Naive thymus-derived CD4-positive, alpha-beta T cell (primary cell): ENCODE measurements at regions not wholly inside any gene's neighbourhood (a gene's known extent, or its start where the extent isn't known, plus 50 kb on each side); places are given as distances from the start of the nearest gene placed in this dataset.

Experiments
- ATAC-seq: fragments of 150-1000 bp; cut with Tn5 transposase; 2 replicates; pipeline ENCODE4 v1.10.0; 2021; ENCODE audit warnings: mild to moderate bottlenecking, moderate library complexity
- CTCF ChIA-PET: fragments of 350-600 bp; sonication (Branson Sonifier 250); formaldehyde crosslinking; loops from one replicate; lab custom pipeline; 2021; ENCODE audit warnings: antibody characterized with exemption; lab: Charles Lee
- POLR2A ChIA-PET: fragments of 350-600 bp; sonication (Branson Sonifier 250); formaldehyde crosslinking; loops from one replicate; lab custom pipeline; 2021; ENCODE audit warnings: antibody characterized with exemption, inconsistent platforms; lab: Charles Lee
- DNase-seq, 9 donors: peaks; one replicate each; pipeline versions ENCODE4 v3.0.0 to v3.0.0-alpha.2; 2020 to 2022; ENCODE audit warnings: mixed read lengths in 1 of 9
- H3K27ac ChIP-seq: one replicate; pipeline ENCODE4 v1.7.0; 2013; ENCODE audit warnings: mild to moderate bottlenecking, low read depth, low read length, moderate library complexity
- H3K27me3 ChIP-seq, 2 donors: one replicate each; pipeline ENCODE4 v1.7.0; 2013; ENCODE audit warnings: low read length in 2 of 2, mild to moderate bottlenecking in 2 of 2, moderate library complexity in 2 of 2; ENCODE audit not compliant: control insufficient read depth in 2 of 2, insufficient read depth in 2 of 2
- H3K36me3 ChIP-seq, 3 experiments: 1 replicate in 2 of 3; 2 replicates in 1 of 3; pipeline ENCODE4 v1.7.0; 2013; ENCODE audit warnings: low read length in 3 of 3, mild to moderate bottlenecking in 3 of 3, moderate library complexity in 1 of 3; ENCODE audit not compliant: insufficient read depth in 3 of 3, control insufficient read depth in 2 of 3
- H3K4me1 ChIP-seq, 2 donors: one replicate each; pipeline ENCODE4 v1.7.0; 2013; ENCODE audit warnings: low read length in 2 of 2, mild to moderate bottlenecking in 2 of 2, moderate library complexity in 1 of 2; ENCODE audit not compliant: control insufficient read depth in 2 of 2, insufficient read depth in 2 of 2
- H3K4me3 ChIP-seq: 2 replicates; pipeline ENCODE4 v1.7.0; 2013; ENCODE audit warnings: mild to moderate bottlenecking, low read length
- H3K9me3 ChIP-seq, 3 experiments: 1 replicate in 2 of 3; 2 replicates in 1 of 3; pipeline ENCODE4 v1.7.0; 2013; ENCODE audit warnings: low read length in 3 of 3; ENCODE audit not compliant: control insufficient read depth in 2 of 3
- H3K27ac Mint-ChIP-seq, 9 donors: one replicate each; pipeline ENCODE4 v1.8.0; 2020 to 2022; ENCODE audit warnings: mixed read lengths in 9 of 9, mild to moderate bottlenecking in 8 of 9, moderate library complexity in 5 of 9, inconsistent platforms in 2 of 9
- H3K27me3 Mint-ChIP-seq, 5 donors: one replicate each; pipeline ENCODE4 v1.8.0; 2021 to 2022; ENCODE audit warnings: mixed read lengths in 5 of 5, mild to moderate bottlenecking in 1 of 5
- H3K36me3 Mint-ChIP-seq, 5 donors: one replicate each; pipeline ENCODE4 v1.8.0; 2020 to 2022; ENCODE audit warnings: mixed read lengths in 5 of 5, mild to moderate bottlenecking in 3 of 5, inconsistent platforms in 1 of 5
- H3K4me1 Mint-ChIP-seq, 7 donors: one replicate each; pipeline ENCODE4 v1.8.0; 2020 to 2022; ENCODE audit warnings: mixed read lengths in 7 of 7, mild to moderate bottlenecking in 3 of 7, inconsistent platforms in 1 of 7
- H3K4me3 Mint-ChIP-seq, 10 donors: one replicate each; pipeline ENCODE4 v1.8.0; 2020 to 2022; ENCODE audit warnings: mild to moderate bottlenecking in 10 of 10, mixed read lengths in 10 of 10, moderate library complexity in 6 of 10, inconsistent platforms in 2 of 10
- H3K9me3 Mint-ChIP-seq, 11 donors: one replicate each; pipeline ENCODE4 v1.8.0; 2020 to 2022; ENCODE audit warnings: mixed read lengths in 11 of 11, mild to moderate bottlenecking in 4 of 11, inconsistent platforms in 1 of 11, moderate library complexity in 1 of 11
- intact Hi-C, 2 donors: fragments of 100-400 bp; cut with micrococcal nuclease; formaldehyde crosslinking; loops; one replicate each; pipeline ENCODE4 v1.15.1; 2023

DNA sequence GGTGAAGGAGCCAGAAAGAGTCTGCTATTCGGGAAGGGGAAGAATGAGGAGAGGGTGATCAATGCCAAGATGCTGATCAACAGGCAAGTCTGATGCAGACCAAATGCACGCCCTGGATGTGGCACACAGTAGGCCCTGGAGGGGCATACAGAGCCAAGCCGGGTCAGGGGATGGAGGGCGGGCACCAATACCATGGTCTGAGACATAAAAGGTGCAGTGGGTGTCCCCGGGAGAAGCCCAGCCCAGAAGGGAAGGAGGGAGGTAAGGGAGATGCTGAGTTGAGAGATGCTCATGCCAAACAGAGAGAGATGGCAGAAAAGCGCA, 66.6 kb upstream of the ID2 start:
- Histone ChIP-seq H3K9me3 (no peaks in the 10 kb centered on the region), H3K4me3 (no peak overlapping the region), H3K36me3 (no peaks in the 10 kb centered on the region), H3K27me3 (no peaks in the 10 kb centered on the region), H3K4me1 (no peaks in the 10 kb centered on the region), H3K27ac (no peak overlapping the region)
- intact Hi-C loops = no loop called here
- CTCF ChIA-PET = no interaction called here
- DNase-seq (no peak), ATAC-seq (no peak)
- H3K27me3 Mint-ChIP-seq = peaks cover 0 to 25% (median 0%) of the 10 kb centered on the region in 5 donors
- H3K36me3 Mint-ChIP-seq = peaks cover 0 to 12% (median 0%) of the 10 kb centered on the region in 5 donors
- peaks cover 0 to 4% (median 4%) of the 10 kb centered on the region in 7 donors for H3K4me1 Mint-ChIP-seq
- H3K4me3 Mint-ChIP-seq = no peak overlapping the region
- peaks cover 0 to 12% (median 5%) of the 10 kb centered on the region in 11 donors for H3K9me3 Mint-ChIP-seq
- POLR2A ChIA-PET = no interaction called here
- H3K27ac Mint-ChIP-seq = no peak overlapping the region

DNA sequence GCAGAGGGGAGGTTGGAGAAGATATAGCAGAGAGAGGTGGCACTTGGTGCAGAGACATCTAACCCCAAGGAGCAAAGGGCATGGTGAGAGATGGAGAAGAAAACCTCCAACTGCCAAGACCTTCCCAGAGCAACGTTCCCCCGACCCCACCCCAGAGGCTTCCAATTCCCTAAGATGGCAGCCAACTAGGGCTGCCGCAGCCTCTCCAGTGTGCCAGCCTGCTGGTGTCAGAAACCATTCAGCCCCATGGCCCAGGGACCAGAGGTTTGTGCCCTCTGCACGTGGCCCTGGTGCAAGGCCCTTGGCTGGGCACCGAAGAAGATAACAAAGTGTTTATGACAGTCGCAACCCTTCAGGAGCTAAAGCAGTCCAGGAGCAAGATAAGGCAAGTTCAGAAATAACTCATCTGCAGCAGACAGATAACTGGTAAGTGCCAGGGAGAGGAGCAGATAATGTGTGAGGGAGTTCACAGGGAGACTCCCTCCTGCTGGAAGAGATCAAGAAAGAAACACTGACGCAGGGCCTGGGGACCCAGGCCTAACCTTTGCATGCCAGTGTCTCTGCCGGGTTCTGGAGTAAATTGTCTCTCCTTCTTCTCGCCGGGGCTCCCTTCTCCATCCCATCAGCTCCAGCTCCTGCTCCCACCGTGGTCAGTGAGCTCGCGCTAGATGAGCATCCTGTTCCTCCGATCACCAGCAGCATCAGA, 66.1 kb upstream of the ID2 start:
- peaks cover 0 to 30% (median 0%) of the 10 kb centered on the region in 5 donors for H3K27me3 Mint-ChIP-seq
- peaks cover 0 to 4% (median 4%) of the 10 kb centered on the region in 7 donors for H3K4me1 Mint-ChIP-seq
- POLR2A ChIA-PET = no interaction called here
- H3K4me3 ChIP-seq = no peak overlapping the region
- peaks cover 0 to 7% (median 0%) of the 10 kb centered on the region in 5 donors for H3K36me3 Mint-ChIP-seq
- peaks cover 0 to 8% (median 3%) of the 10 kb centered on the region in 11 donors for H3K9me3 Mint-ChIP-seq
- no peaks in the 10 kb centered on the region for H3K9me3 ChIP-seq
- H3K4me3 Mint-ChIP-seq = no peak overlapping the region
- no peak overlapping the region for H3K27ac Mint-ChIP-seq
- H3K27me3 ChIP-seq = no peaks in the 10 kb centered on the region
- ATAC-seq (no peak), DNase-seq (no peak)
- H3K36me3 ChIP-seq = no peaks in the 10 kb centered on the region
- intact Hi-C loops = no loop called here
- no peaks in the 10 kb centered on the region for H3K4me1 ChIP-seq
- CTCF ChIA-PET = no interaction called here
- no peak overlapping the region for H3K27ac ChIP-seq

DNA sequence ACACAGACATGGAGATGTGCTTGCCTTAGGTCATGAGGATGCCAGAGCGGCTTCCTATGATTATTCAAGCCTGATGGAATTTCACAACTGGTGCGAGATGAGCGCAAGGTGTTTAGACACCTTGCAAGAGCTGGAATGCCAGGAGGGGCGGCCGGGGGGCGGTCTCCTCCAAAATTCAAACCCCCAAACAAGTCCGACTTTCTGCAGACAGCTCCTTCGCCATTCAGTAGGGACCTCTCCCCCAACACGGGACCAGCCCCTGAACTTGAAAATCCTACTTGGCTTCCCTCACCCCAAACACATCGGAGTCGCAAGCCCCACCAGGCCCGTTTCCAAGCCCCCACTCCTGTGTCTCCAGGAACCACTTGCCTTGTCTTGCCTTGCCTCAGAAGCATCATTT, 64.8 kb upstream of the ID2 start:
- POLR2A ChIA-PET = no interaction called here
- CTCF ChIA-PET = no interaction called here
- Histone ChIP-seq H3K27me3 (no peaks in the 10 kb centered on the region), H3K4me1 (no peaks in the 10 kb centered on the region), H3K9me3 (no peaks in the 10 kb centered on the region), H3K4me3 (no peak overlapping the region), H3K36me3 (no peaks in the 10 kb centered on the region), H3K27ac (no peak overlapping the region)
- Mint-ChIP-seq H3K4me3 (no peak overlapping the region), H3K9me3 (peaks cover 0 to 6% (median 0%) of the 10 kb centered on the region in 11 donors), H3K4me1 (peaks cover 0 to 4% (median 4%) of the 10 kb centered on the region in 7 donors), H3K36me3 (peaks cover 0 to 2% (median 0%) of the 10 kb centered on the region in 5 donors), H3K27me3 (peaks cover 0 to 34% (median 0%) of the 10 kb centered on the region in 5 donors), H3K27ac (peak overlapping the region in 1 of 9 donors; percentile 12)
- DNase-seq (no peak), ATAC-seq (no peak)
- intact Hi-C loops = no loop called here

DNA sequence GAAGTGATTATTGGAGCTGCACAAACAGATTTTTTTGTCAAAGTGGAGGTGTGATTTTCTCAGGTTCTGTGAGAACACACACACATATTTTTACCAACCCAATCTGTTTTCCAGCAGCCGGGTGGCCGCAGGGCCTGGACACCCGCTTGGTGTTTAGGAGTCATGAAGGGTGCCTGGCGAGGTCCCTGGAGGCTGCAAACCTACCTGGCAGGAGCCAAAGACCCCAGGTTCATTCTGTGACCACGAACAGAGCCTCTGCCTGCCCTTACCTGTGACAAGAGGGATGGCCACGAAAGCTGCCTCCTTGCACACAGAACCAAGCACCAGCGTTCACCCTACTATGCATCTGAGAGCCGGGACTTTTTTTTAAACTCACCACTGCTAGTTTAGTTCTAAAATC, 64.3 kb upstream of the ID2 start:
- Histone ChIP-seq H3K9me3 (no peaks in the 10 kb centered on the region), H3K4me3 (no peak overlapping the region), H3K36me3 (no peaks in the 10 kb centered on the region), H3K4me1 (no peaks in the 10 kb centered on the region), H3K27ac (no peak overlapping the region), H3K27me3 (no peaks in the 10 kb centered on the region)
- H3K4me3 Mint-ChIP-seq = no peak overlapping the region
- peaks cover 0 to 2% (median 0%) of the 10 kb centered on the region in 5 donors for H3K36me3 Mint-ChIP-seq
- H3K27ac Mint-ChIP-seq = no peak overlapping the region
- H3K9me3 Mint-ChIP-seq = peaks cover 0 to 6% (median 0%) of the 10 kb centered on the region in 11 donors
- ChIA-PET CTCF (no interaction called here), POLR2A (no interaction called here)
- intact Hi-C loops = no loop called here
- ATAC-seq = no peak
- no peak for DNase-seq
- H3K4me1 Mint-ChIP-seq = peaks cover 0 to 5% (median 4%) of the 10 kb centered on the region in 7 donors
- peaks cover 0 to 33% (median 0%) of the 10 kb centered on the region in 5 donors for H3K27me3 Mint-ChIP-seq

DNA sequence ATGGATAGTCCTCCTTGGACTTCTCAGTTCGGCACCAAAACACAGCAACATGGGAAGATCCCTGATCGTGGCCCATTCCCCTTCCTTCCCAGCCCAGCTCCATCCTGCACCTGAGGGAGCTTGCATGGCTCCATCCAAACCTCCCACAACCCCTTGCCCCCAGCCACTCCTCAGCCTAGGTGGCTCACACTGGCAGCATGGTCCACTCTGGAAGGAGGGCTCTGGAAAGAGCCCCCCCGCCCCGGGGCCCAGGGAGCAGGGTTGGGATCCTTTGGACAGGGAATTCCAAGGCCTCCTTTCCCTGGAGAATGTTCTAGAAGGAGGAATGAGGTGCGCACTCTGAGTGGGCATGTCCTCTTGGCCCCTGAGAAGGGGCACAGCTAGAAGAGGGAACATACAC, 62.8 kb upstream of the ID2 start:
- intact Hi-C loops = no loop called here
- POLR2A ChIA-PET = no interaction called here
- Histone ChIP-seq H3K27ac (no peak overlapping the region), H3K4me3 (no peak overlapping the region), H3K4me1 (no peaks in the 10 kb centered on the region), H3K36me3 (no peaks in the 10 kb centered on the region), H3K27me3 (no peaks in the 10 kb centered on the region), H3K9me3 (no peaks in the 10 kb centered on the region)
- H3K4me1 Mint-ChIP-seq = peaks cover 0 to 5% (median 0%) of the 10 kb centered on the region in 7 donors
- no peak for DNase-seq
- peaks cover 0 to 36% (median 0%) of the 10 kb centered on the region in 5 donors for H3K27me3 Mint-ChIP-seq
- H3K9me3 Mint-ChIP-seq = peaks cover 0 to 5% (median 0%) of the 10 kb centered on the region in 11 donors
- CTCF ChIA-PET = no interaction called here
- no peak overlapping the region for H3K27ac Mint-ChIP-seq
- ATAC-seq = no peak
- H3K4me3 Mint-ChIP-seq = no peak overlapping the region
- H3K36me3 Mint-ChIP-seq = no peaks in the 10 kb centered on the region

DNA sequence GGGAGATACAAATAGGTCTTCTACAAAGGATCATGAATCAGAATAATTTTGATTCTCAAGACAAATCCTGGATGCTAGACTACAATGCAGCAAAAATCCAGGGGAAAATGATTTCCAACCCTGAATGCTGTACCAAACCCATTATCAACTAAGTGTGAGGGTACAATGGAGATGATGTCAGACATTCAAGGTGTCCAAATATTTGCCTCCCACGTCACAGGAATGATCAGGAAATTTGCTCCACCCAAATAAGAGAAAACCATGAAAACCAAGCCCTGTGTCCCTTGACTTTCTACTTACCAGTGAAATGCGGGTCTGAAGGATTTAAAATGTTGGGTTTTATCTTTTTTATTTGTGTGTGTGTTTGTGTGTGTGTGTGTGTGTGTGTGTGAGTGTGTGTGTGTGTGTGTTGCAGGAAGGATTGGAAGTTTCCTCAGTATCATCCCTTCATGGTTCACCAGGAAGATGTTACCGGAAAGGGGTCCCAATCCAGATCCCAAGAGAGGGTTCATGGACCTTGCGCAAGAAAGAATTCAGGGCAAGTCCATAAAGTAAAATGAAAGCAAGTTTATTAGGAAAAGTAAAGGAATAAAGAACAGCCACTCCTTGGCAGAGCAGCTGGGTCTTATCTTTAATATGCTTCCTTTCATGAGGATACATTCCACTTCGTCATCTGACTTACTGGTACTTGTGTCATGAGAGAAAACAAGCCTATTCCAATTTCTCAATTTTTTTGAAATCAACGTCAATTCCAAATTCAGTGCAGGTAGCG, 61.1 kb upstream of the ID2 start:
- intact Hi-C loops = no loop called here
- H3K4me3 ChIP-seq = no peak overlapping the region
- Mint-ChIP-seq H3K27me3 (peaks cover 0 to 34% (median 0%) of the 10 kb centered on the region in 5 donors), H3K36me3 (no peaks in the 10 kb centered on the region), H3K4me3 (no peak overlapping the region), H3K27ac (no peak overlapping the region), H3K9me3 (peaks cover 0 to 3% (median 0%) of the 10 kb centered on the region in 11 donors), H3K4me1 (peaks cover 0 to 5% (median 0%) of the 10 kb centered on the region in 7 donors)
- H3K36me3 ChIP-seq = no peaks in the 10 kb centered on the region
- ATAC-seq = no peak
- no peaks in the 10 kb centered on the region for H3K9me3 ChIP-seq
- H3K27me3 ChIP-seq = no peaks in the 10 kb centered on the region
- no peaks in the 10 kb centered on the region for H3K4me1 ChIP-seq
- CTCF ChIA-PET = interaction anchor here (0.7 kb wide), 1 partner anchor 22 kb away, joined by 3 read pairs; no protein-coding TSS in a partner anchor
- no peak for DNase-seq
- POLR2A ChIA-PET = no interaction called here
- H3K27ac ChIP-seq = no peak overlapping the region
